Gastrocnemius medialis (tissue), 4 donors: ENCODE measurements at regions not wholly inside any gene's neighbourhood (a gene's known extent, or its start where the extent isn't known, plus 50 kb on each side); places are given as distances from the start of the nearest gene placed in this dataset.

Source experiments
- POLR2A ChIP-seq, 2 donors: fragments of 450-650 bp; IDR thresholded peaks; one replicate each; pipeline ENCODE4 v1.6.1; 2017; ENCODE audit warnings: antibody characterized with exemption in 2 of 2, mild to moderate bottlenecking in 2 of 2, moderate library complexity in 2 of 2
- TF ChIP-seq, protein P1 (sequence below), 5 experiments: fragments of 450-650 bp in 3 of 5; fragments of 200-600 bp in 2 of 5; sonication (generic) in 2 of 5; IDR thresholded peaks in 4 of 5; conservative IDR thresholded peaks in 1 of 5; 1 replicate in 4 of 5; 2 replicates in 1 of 5; pipeline ENCODE4 v1.5.1; 2016 to 2019; ENCODE audit warnings: antibody characterized with exemption in 5 of 5, mild to moderate bottlenecking in 3 of 5, moderate library complexity in 3 of 5

DNA sequence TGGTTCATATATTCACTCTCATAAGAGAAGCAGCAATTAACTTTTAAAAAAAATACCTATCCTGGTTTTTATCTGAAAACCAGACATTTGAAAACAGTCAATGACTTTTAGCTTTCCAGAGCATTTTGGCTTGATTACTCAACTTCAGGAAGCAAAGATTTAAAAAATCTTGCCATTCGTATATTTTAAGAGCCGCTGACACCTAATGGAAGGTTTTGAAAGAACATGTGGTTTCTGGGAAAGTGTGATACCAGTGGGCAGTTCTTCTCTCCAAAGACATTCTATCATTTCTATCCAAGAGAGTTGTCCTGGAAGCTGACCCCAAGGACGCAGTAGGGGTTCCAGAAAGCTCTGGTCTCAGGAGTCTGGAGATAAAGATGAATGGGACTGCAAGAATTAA lies 234.7 kb downstream of the TTC32 start:
- no peak for TF ChIP-seq POLR2A (IDR thresholded peaks at IDR 0.05)
- TF ChIP-seq, protein P1, sequence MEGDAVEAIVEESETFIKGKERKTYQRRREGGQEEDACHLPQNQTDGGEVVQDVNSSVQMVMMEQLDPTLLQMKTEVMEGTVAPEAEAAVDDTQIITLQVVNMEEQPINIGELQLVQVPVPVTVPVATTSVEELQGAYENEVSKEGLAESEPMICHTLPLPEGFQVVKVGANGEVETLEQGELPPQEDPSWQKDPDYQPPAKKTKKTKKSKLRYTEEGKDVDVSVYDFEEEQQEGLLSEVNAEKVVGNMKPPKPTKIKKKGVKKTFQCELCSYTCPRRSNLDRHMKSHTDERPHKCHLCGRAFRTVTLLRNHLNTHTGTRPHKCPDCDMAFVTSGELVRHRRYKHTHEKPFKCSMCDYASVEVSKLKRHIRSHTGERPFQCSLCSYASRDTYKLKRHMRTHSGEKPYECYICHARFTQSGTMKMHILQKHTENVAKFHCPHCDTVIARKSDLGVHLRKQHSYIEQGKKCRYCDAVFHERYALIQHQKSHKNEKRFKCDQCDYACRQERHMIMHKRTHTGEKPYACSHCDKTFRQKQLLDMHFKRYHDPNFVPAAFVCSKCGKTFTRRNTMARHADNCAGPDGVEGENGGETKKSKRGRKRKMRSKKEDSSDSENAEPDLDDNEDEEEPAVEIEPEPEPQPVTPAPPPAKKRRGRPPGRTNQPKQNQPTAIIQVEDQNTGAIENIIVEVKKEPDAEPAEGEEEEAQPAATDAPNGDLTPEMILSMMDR (IDR thresholded peaks at IDR 0.05 in 4 of 5, conservative IDR thresholded peaks at IDR 0.05 in 1 of 5), result no peak
